ENCODE measurements at regions not wholly inside any gene's neighbourhood (a gene's known extent, or its start where the extent isn't known, plus 50 kb on each side); places are given as distances from the start of the nearest gene placed in this dataset.

DNA sequence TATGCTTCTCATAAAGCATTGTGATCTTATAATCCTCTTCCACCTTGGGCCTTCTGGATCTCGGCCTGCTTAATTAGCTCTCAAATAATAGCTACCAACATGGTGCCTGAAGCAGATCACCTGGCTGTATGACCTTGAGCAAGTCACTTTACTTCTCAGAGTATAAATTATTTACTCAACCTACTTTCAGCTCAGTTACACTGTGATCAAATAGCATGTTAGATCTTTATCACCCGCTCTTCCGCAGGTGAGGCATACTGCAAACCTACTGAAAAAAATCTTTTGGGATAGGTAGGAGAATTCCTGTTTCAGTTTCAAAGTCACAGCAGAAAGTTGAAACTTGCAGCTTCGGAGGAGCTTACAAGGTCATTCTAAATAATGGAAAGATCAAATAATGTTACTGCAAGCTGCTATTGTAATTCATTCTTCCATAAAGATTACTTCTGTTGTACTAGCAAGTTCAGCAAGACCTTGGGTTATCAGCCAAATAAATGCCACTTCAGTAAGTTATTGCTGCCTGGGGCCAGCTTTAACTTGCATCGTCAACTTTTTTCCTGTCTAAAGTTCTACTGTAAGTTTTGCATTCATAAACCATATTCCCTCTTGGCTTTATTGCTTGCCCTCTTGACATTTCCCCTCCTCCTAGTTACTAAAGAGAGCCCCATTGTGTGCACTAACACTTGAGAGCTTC is 268.4 kb upstream of the ATP11B start:
- DNase-seq = no peak

- no peak for DNase-seq
Measured at GRCh38 chr3:182525766-182526374, 267.4 kb upstream of the ATP11B start.

- no peak for DNase-seq
Measured at GRCh38 chr3:182527745-182528144, 265.6 kb upstream of the ATP11B start.

- DNase-seq = no peak
Measured at GRCh38 chr3:182530316-182530715, 263.0 kb upstream of the ATP11B start.

DNA sequence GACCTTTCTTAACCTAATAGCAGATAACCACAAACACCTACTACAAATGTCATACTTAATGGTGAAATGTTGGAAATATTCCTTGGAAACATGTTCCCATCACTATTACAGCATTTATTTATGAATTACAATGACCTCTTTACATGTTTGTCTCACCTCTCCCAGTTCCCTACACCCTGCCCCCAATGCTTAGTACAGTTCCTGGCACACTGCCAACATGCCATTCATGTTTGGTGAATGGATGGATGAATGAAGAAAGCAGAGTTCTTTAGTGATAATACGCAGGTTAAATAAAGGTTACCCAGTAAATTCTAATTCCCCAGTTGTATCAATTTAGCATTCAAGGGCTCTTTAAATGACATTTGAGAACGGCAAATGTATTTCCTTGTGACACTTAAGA is 259.9 kb upstream of the ATP11B start:
- no peak for DNase-seq

DNA sequence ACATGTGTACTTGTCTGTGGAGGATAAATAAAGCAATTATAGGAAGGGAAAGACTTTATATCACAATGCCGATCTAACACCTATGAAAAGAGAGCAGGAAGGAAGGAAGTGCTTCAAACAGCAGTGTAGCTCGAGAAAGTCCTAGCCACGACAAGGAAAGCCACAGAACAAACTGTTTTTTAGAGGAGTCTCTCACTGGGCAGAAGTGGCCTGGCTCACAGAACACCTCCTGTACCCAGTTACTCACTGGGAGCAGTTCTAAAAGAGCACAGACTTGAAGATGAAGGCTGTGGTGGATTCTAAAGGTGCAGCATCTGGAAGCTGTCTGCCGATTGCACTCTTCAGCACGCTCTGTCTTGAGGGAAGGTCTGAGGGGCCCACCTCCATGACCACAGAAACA is 248.8 kb upstream of the ATP11B start:
- DNase-seq = no peak

- DNase-seq = no peak
Measured at GRCh38 chr3:182562274-182562673, 231.0 kb upstream of the ATP11B start.

- no peak for DNase-seq
Measured at GRCh38 chr3:182565916-182566796, 227.1 kb upstream of the ATP11B start.

DNA sequence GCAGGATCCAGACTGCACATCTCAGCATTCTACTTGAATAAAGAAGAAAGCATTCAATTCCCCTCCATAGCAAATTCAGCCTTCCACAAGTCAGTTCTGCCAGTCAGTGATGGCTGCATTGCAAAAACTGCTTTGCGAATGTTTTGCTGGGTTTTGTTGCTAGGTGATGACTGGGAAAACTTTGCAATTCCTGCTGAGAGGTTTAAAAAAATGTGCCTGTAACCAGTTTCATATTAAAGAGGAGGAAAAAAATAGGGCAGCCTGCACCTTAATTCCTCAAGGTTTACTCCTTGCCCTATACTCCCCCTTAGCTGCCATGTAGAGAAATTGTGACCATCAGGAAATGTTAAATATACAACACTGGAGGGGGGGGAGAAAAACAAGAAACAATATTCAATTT is 225.6 kb upstream of the ATP11B start:
- DNase-seq = peak; percentile 1

DNA sequence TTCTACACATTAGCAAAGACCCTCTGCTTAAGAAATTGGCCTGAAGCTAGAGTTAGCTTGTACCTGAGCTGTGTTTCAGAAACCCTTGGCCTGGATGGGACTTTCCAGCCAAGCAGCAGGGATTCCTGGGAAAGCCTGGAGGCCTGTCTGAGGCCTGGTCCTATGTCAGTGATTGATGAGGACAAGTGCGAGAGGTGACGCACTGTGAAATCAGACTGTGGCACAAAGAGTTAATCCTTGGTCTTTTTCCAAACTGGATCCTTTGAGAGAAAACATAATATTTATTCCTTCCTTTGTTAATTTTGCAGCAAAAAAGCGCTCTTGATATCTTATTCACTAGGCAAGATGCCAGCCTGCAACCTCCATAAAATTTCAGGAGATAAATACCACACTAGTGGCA is 225.0 kb upstream of the ATP11B start:
- no peak for DNase-seq

- no peak for DNase-seq
Measured at GRCh38 chr3:182568876-182569275, 224.4 kb upstream of the ATP11B start.

- no peak for DNase-seq
Measured at GRCh38 chr3:182570946-182571594, 222.2 kb upstream of the ATP11B start.

DNA sequence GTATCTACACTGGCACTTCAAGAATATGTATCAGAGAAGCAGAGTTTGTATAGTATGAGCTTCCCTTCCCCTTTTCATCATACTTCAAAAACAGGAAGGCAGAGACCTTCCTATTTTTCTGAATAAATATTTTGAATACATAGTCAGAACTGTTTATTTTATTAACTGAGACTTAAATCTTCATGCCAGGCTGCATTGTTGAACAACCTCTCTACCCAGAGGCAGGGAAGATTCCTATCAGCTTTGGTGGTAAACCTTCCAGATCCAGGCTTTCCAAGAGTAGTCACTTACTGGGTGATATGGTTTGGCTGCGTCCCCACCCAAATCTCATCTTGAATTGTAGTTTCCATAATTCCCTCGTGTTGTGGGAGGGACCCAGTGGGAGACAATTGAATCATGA is 217.4 kb upstream of the ATP11B start:
- DNase-seq = no peak

GRCh38 chr3:182583545-182583944 is 209.8 kb upstream of the ATP11B start:
- no peak for DNase-seq

DNA sequence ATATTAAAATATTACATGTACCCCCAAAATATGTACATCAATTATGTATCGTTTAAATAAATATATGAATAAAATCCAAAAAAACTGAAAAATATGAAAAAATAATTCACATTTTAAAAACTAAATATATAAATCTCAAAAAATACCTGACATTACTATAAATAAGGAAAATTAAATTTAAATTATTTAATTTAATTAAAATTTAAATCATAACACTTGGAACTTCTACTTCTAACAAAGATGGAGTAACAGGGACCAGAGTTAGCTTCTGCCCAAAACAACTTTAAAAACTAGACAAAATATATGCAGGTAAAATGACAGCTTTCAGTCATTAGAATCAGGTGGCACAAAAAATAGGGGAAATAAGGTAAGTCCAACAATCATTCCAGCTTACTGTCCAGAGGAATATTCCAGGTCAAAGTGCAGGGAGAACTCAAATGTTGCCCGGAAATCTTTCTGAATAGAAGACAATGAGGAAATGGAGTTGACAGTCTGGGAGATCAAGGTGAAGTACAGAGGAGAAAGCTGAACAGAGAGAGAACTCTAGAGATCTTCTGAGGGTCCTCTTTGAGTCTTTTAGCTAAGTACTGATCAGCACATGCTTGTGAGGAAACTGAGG is 207.7 kb upstream of the ATP11B start:
- no peak for DNase-seq

- no peak for DNase-seq
Measured at GRCh38 chr3:182592747-182593146, 200.6 kb upstream of the ATP11B start.

GRCh38 chr3:182596676-182597410 is 196.5 kb upstream of the ATP11B start:
- no peak for DNase-seq

DNA sequence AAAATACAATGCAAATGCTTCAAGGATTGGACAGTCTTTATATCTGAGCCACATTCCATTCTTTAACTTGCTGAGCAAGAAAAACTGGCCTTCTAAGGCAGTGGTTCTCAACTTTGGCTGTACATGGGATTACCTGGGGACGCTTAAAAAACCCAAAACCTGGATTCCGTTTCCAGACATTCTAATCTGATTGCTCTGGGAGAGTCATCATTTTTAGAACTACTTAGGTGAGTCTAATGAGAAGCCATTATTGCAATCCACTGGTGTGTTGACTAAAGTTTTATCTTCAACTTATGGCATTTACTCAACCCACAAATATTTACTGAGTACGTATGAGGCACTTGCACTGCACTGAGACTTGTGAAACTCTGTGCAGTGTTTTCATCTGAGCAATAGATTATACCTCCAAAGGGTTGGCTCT is 195.7 kb upstream of the ATP11B start:
- peak; percentile 6 for DNase-seq

DNA sequence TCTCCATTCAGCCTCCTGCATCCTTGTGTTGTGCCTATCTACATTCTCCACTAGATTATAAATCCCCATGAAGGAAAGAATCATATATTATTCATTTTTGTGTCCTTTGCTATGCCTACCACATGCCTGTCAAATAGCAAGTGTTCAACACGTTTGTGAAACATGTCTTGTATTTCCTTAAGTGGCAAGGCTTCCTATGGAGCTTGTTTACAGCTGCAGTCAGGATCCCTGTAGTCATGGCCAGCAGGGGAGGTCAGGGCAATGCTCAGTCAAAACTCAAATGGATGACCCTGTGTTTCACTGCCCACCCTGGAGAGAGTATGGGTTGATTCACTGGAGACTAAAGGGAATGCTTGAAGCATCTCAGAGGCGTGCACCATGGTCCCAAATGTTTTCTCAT is 191.7 kb upstream of the ATP11B start:
- DNase-seq = no peak

GRCh38 chr3:182603501-182603900 is 189.8 kb upstream of the ATP11B start:
- DNase-seq = no peak

- DNase-seq = no peak
Measured at GRCh38 chr3:182605882-182606611, 187.3 kb upstream of the ATP11B start.
